Endothelial cell of umbilical vein (primary cell): ENCODE measurements at regions not wholly inside any gene's neighbourhood (a gene's known extent, or its start where the extent isn't known, plus 50 kb on each side); places are given as distances from the start of the nearest gene placed in this dataset.

ENCODE experiments used
- BruUV-seq: library from RNA; stranded (reverse); fragments of 400-500 nt; replicated peaks from 2 replicates; lab custom pipeline; 2021; lab: Mats Ljungman, UMichigan
- CTCF ChIA-PET: fragments of 300-600, 350-600 bp; sonication (Branson Sonifier 250); formaldehyde crosslinking; loops from one replicate; lab custom pipeline; 2021; ENCODE audit warnings: antibody characterized with exemption, inconsistent platforms; lab: Charles Lee
- POLR2A ChIA-PET: fragments of 300-600, 350-600 bp; sonication (Branson Sonifier 250); formaldehyde crosslinking; loops from one replicate; lab custom pipeline; 2021; ENCODE audit warnings: antibody characterized with exemption, inconsistent platforms; lab: Charles Lee
- DNase-seq: peaks from one replicate; pipeline ENCODE4 v3.0.0-alpha.2; 2011; ENCODE audit warnings: low read depth, low spot score
- FAIRE-seq: peaks from 2 replicates; lab custom pipeline; 2011; peaks lifted over from hg19 to GRCh38; lab: Jason Lieb, UNC
- H2AFZ ChIP-seq: 2 replicates; pipeline ENCODE4 v1.6.0; 2012; ENCODE audit warnings: low read depth, low read length, control low read depth, inconsistent platforms
- H3K27ac ChIP-seq: 2 replicates; pipeline ENCODE4 v1.5.1; 2011; ENCODE audit warnings: low read depth, mild to moderate bottlenecking, control low read depth, low read length, moderate library complexity; ENCODE audit not compliant: insufficient read depth
- H3K27me3 ChIP-seq, 2 experiments: 2 replicates each; pipeline versions ENCODE4 v1.6.0 to v1.6.1; 2011; ENCODE audit warnings: low read length in 2 of 2, mixed read lengths in 1 of 2; ENCODE audit not compliant: control insufficient read depth in 2 of 2, insufficient read depth in 2 of 2
- H3K36me3 ChIP-seq, 2 experiments: 2 replicates in 1 of 2; 3 replicates in 1 of 2; pipeline ENCODE4 v1.5.1; 2011; ENCODE audit warnings: low read length in 2 of 2, mild to moderate bottlenecking in 1 of 2, moderate library complexity in 1 of 2; ENCODE audit not compliant: control insufficient read depth in 2 of 2, insufficient read depth in 2 of 2; ENCODE audit errors: extremely low read depth in 1 of 2
- H3K4me1 ChIP-seq: 3 replicates; pipeline ENCODE4 v1.5.1; 2011; ENCODE audit warnings: mild to moderate bottlenecking, low read length; ENCODE audit not compliant: control insufficient read depth, insufficient read depth; ENCODE audit errors: extremely low read depth
- H3K4me2 ChIP-seq: 2 replicates; pipeline ENCODE4 v1.6.1; 2011; ENCODE audit warnings: low read length, control low read depth, mixed read lengths; ENCODE audit not compliant: insufficient read depth
- H3K4me3 ChIP-seq, 3 experiments: fragments of 200-600 bp in 1 of 3; sonication (generic), shearing (Covaris generic) in 1 of 3; replicated peaks in 1 of 3; 2 replicates each; pipeline ENCODE4 v1.5.1; 2011 to 2016; ENCODE audit warnings: control low read depth in 3 of 3, low read length in 3 of 3, mild to moderate bottlenecking in 2 of 3, inconsistent platforms in 1 of 3, low read depth in 1 of 3, moderate library complexity in 1 of 3; ENCODE audit not compliant: insufficient read depth in 1 of 3
- H3K79me2 ChIP-seq: 2 replicates; pipeline ENCODE4 v1.6.0; 2012; ENCODE audit warnings: low read length, inconsistent platforms; ENCODE audit not compliant: control insufficient read depth, insufficient read depth
- H3K9ac ChIP-seq: replicated peaks from 2 replicates; pipeline ENCODE3; 2011; ENCODE audit warnings: low read length, control low read depth; ENCODE audit not compliant: insufficient read depth; ENCODE audit errors: extremely low read depth
- H3K9me1 ChIP-seq: replicated peaks from 3 replicates; pipeline ENCODE4 v1.6.0; 2011; ENCODE audit warnings: mild to moderate bottlenecking, low read length; ENCODE audit not compliant: control insufficient read depth, insufficient read depth; ENCODE audit errors: extremely low read depth
- H3K9me3 ChIP-seq: replicated peaks from 2 replicates; pipeline ENCODE4 v1.5.1; 2012; ENCODE audit warnings: low read length, inconsistent platforms; ENCODE audit not compliant: control insufficient read depth, insufficient read depth
- H4K20me1 ChIP-seq: replicated peaks from 2 replicates; pipeline ENCODE3; 2011; ENCODE audit warnings: mild to moderate bottlenecking, low read length; ENCODE audit not compliant: control insufficient read depth, insufficient read depth; ENCODE audit errors: extremely low read depth
- CTCF ChIP-seq, 2 donors: IDR thresholded peaks; 1 replicate in 1 of 2; 2 replicates in 1 of 2; pipeline ENCODE4 v1.5.1; 2011; ENCODE audit warnings: low read length in 2 of 2, mild to moderate bottlenecking in 2 of 2, moderate library complexity in 2 of 2, control low read depth in 1 of 2, inconsistent platforms in 1 of 2, low read depth in 1 of 2; ENCODE audit not compliant: insufficient read depth in 1 of 2; ENCODE audit errors: extremely low read depth in 1 of 2
- EZH2 ChIP-seq: IDR thresholded peaks from 2 replicates; pipeline ENCODE4 v1.6.1; 2012; ENCODE audit warnings: borderline replicate concordance, low read depth, mild to moderate bottlenecking, moderate library complexity, low read length, inconsistent platforms; ENCODE audit not compliant: severe bottlenecking
- FOS ChIP-seq: IDR thresholded peaks from 2 replicates; pipeline ENCODE4 v1.6.1; 2011; ENCODE audit warnings: mild to moderate bottlenecking, low read length, moderate library complexity, borderline replicate concordance; ENCODE audit not compliant: insufficient read depth
- GATA2 ChIP-seq: IDR thresholded peaks from 2 replicates; pipeline ENCODE4 v1.7.0; 2011; ENCODE audit warnings: low read depth, mild to moderate bottlenecking, moderate library complexity, mixed read lengths, low read length; ENCODE audit not compliant: insufficient read length, insufficient read depth
- JUN ChIP-seq: IDR thresholded peaks from 2 replicates; pipeline ENCODE4 v1.6.1; 2011; ENCODE audit warnings: borderline replicate concordance, low read depth; ENCODE audit not compliant: insufficient read length, insufficient read depth
- MAX ChIP-seq: IDR thresholded peaks from 2 replicates; pipeline ENCODE4 v1.6.1; 2011; ENCODE audit not compliant: insufficient read depth, insufficient read length
- MYC ChIP-seq: IDR thresholded peaks from one replicate; pipeline ENCODE4 v1.6.1; 2011; ENCODE audit warnings: mild to moderate bottlenecking, low read depth, low read length
- POLR2A ChIP-seq: IDR thresholded peaks from 2 replicates; pipeline ENCODE4 v1.6.1; 2012; ENCODE audit warnings: low read depth, mild to moderate bottlenecking, control low read depth, low read length
- POLR2AphosphoS5 ChIP-seq: IDR thresholded peaks from 2 replicates; pipeline ENCODE4 v1.6.1; 2012; ENCODE audit warnings: low read depth, mild to moderate bottlenecking, control low read depth, low read length, moderate library complexity; ENCODE audit not compliant: insufficient read depth
- dilution Hi-C: fragments of 300-500 bp; cut with MboI; formaldehyde crosslinking; loops from one replicate; pipeline ENCODE4 v1.15.0; 2019; ENCODE audit warnings: low sequenced_read_pairs; ENCODE audit not compliant: extremely low pct_ligation_motif_present
- intact Hi-C: fragments of 100-400 bp; cut with micrococcal nuclease; formaldehyde crosslinking; loops from one replicate; pipeline ENCODE4 v1.10.0; 2022

- Histone ChIP-seq H4K20me1 (no peaks in the 10 kb centered on the region), H3K27ac (no peak overlapping the region), H3K4me3 (no peak overlapping the region), H3K9me3 (no peaks in the 10 kb centered on the region), H3K9ac (no peak overlapping the region), H2AFZ (no peak overlapping the region), H3K9me1 (no peaks in the 10 kb centered on the region), H3K4me2 (no peak overlapping the region), H3K4me1 (no peaks in the 10 kb centered on the region), H3K36me3 (no peaks in the 10 kb centered on the region), H3K79me2 (no peaks in the 10 kb centered on the region), H3K27me3 (no peaks in the 10 kb centered on the region)
- ChIA-PET POLR2A (no interaction called here), CTCF (no interaction called here)
- TF ChIP-seq MAX, result no peak
- no peak for TF ChIP-seq POLR2A
- no peak for TF ChIP-seq MYC
- TF ChIP-seq GATA2, result no peak
- TF ChIP-seq JUN, result no peak
- intact Hi-C loops (no loop called here), dilution Hi-C loops (no loop called here)
- BruUV-seq, result no TSS peak
- FAIRE-seq (no peak), DNase-seq (no peak)
Measured at GRCh38 chr14:104286086-104286485, 147.7 kb downstream of the KIF26A start.

- no peaks in the 10 kb centered on the region for H4K20me1 ChIP-seq
- no peak overlapping the region for H3K27ac ChIP-seq
- no TSS peak for BruUV-seq
- no peaks in the 10 kb centered on the region for H3K4me1 ChIP-seq
- intact Hi-C loops, result no loop called here
- H3K9ac ChIP-seq, result no peak overlapping the region
- no peaks in the 10 kb centered on the region for H3K9me3 ChIP-seq
- no peak for FAIRE-seq
- no peak for TF ChIP-seq POLR2AphosphoS5
- no peak for TF ChIP-seq POLR2A
- TF ChIP-seq MYC, result no peak
- TF ChIP-seq JUN, result no peak
- no peak for TF ChIP-seq EZH2
- no peak for TF ChIP-seq MAX
- TF ChIP-seq GATA2, result no peak
- TF ChIP-seq CTCF (IDR thresholded peaks at IDR 0.05; ENCODE audit: extremely low read depth in 1 of 2, insufficient read depth in 1 of 2, low read depth in 1 of 2, low read length in 2 of 2), result no peak
- TF ChIP-seq FOS, result no peak
- H3K79me2 ChIP-seq, result no peaks in the 10 kb centered on the region
- H3K9me1 ChIP-seq, result no peaks in the 10 kb centered on the region
- H2AFZ ChIP-seq, result no peak overlapping the region
- POLR2A ChIA-PET, result no interaction called here
- dilution Hi-C loops, result no loop called here
- H3K27me3 ChIP-seq, result no peaks in the 10 kb centered on the region
- no peak overlapping the region for H3K4me3 ChIP-seq
- no peak overlapping the region for H3K4me2 ChIP-seq
- no peaks in the 10 kb centered on the region for H3K36me3 ChIP-seq
- DNase-seq, result no peak
- CTCF ChIA-PET, result no interaction called here
Measured at GRCh38 chr14:104286496-104286895, 148.1 kb downstream of the KIF26A start.
